T-helper 1 cell treated with Interleukin-12 subunit alpha and Interleukin-12 subunit beta and Interleukin-4 antibody, amounts not matched to agents 30 μg/mL and 1 μg/mL, for 36 hours (primary cell): ENCODE measurements at regions not wholly inside any gene's neighbourhood (a gene's known extent, or its start where the extent isn't known, plus 50 kb on each side); places are given as distances from the start of the nearest gene placed in this dataset.

Source experiments
- H3K27ac Mint-ChIP-seq: one replicate; pipeline ENCODE4 v1.8.0; 2021; ENCODE audit warnings: mild to moderate bottlenecking, mixed read lengths
- H3K27me3 Mint-ChIP-seq: one replicate; pipeline ENCODE4 v1.8.0; 2021; ENCODE audit warnings: low read depth, mixed read lengths
- H3K36me3 Mint-ChIP-seq: one replicate; pipeline ENCODE4 v1.8.0; 2021; ENCODE audit warnings: low read depth, mixed read lengths
- H3K4me1 Mint-ChIP-seq: one replicate; pipeline ENCODE4 v1.8.0; 2021; ENCODE audit warnings: low read depth, mixed read lengths
- H3K4me3 Mint-ChIP-seq: one replicate; pipeline ENCODE4 v1.8.0; 2021; ENCODE audit warnings: mild to moderate bottlenecking, moderate library complexity, mixed read lengths
- H3K9me3 Mint-ChIP-seq: one replicate; pipeline ENCODE4 v1.8.0; 2021; ENCODE audit warnings: mixed read lengths

DNA sequence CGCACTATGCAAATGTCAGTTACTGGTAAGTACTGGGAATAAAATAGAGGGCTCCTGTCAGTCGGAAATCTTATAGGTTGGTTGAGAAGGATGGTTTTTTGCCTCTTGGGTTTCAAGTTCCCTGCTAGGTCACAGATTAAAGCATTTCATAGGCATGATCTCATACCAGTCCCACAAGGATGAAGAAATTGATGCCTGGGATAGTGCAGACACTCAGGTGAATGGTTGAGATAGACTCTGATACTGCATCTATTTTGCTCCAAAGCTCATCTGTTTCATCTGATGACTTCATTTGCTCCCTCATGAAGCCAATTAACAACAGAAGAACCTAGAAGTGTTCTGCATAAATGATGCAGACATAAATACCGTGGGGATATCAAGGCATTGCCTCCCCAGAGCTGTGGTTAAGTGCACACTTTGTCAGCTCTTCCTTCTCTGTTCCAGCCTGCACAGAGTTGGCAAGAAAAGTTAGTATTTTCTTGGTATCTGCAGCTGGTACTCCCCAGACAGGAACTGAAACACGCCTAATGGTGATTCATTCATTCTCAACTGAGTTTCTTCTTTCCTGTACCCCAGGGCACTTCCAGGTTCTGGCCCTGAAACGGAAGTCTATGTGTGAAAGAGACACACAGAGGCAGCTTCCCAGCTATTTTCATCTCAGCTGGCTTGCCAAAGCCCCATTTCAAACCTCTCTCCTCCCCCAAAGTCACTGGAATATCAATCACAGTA is 418.3 kb upstream of the SALL1 start:
- H3K4me1 Mint-ChIP-seq = no peaks in the 10 kb centered on the region
- no peak overlapping the region for H3K4me3 Mint-ChIP-seq
- H3K27me3 Mint-ChIP-seq = no peaks in the 10 kb centered on the region
- no peak overlapping the region for H3K27ac Mint-ChIP-seq
- H3K36me3 Mint-ChIP-seq = no peaks in the 10 kb centered on the region
- peaks cover 40% of the 10 kb centered on the region for H3K9me3 Mint-ChIP-seq

DNA sequence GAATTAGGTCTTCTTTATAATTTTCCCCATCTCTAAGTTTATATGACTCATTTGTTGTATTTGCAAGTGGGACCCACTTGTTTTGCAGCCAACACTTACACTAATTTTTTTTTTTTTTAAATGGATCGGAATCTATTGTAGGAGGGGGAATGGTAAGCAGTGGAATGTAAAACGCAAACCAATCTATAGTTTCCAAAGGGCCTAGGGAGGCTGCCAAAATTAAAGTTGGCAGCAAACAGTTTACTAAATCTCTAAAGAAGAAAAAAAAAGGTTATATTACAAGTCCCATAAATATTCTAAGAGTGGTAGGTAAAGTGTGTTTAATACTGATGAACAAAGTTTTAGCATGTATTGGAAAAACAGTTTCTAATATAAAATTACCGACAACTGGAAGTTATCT is 416.8 kb upstream of the SALL1 start:
- peaks cover 36% of the 10 kb centered on the region for H3K9me3 Mint-ChIP-seq
- H3K4me1 Mint-ChIP-seq = no peaks in the 10 kb centered on the region
- H3K4me3 Mint-ChIP-seq = no peak overlapping the region
- H3K27me3 Mint-ChIP-seq = no peaks in the 10 kb centered on the region
- no peak overlapping the region for H3K27ac Mint-ChIP-seq
- no peaks in the 10 kb centered on the region for H3K36me3 Mint-ChIP-seq

DNA sequence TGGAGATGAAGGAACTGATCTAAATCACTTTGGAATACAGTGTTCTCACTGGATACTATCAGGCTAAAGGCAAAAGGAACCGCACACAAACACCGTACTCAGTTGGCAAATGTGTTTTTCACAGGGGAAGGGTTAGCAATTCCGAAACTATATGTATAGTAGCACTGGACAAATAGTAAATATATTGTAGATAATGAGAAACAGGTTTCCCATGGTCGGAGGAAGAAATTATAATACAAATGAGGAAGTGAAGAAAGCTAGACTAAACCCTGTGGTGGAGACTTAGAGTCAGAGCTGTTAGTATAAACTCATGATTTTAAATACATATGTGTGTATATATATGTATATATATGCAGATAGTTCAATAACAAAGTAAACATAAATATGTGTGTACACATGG is 414.1 kb upstream of the SALL1 start:
- peaks cover 21% of the 10 kb centered on the region for H3K9me3 Mint-ChIP-seq
- no peak overlapping the region for H3K4me3 Mint-ChIP-seq
- H3K27me3 Mint-ChIP-seq = no peaks in the 10 kb centered on the region
- H3K27ac Mint-ChIP-seq = no peak overlapping the region
- H3K36me3 Mint-ChIP-seq = no peaks in the 10 kb centered on the region
- H3K4me1 Mint-ChIP-seq = no peaks in the 10 kb centered on the region

DNA sequence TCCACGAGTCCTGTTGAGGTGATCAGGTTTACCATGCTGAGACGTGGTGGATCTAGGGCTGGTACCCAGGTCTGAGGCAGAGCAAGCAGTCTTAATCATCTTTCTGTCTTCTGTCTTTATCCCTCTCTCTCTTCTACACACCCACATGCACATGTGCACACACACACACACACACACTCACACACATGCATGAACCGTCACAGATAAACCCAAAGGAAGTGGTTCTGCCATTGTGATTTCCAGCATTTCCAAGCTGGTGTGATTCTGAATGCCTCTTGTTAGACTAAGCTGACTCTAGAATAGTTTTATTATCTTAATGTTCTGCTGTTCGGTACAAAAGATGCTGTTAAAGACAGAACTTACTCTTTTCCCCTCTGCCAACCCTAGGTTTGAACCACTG is 411.8 kb upstream of the SALL1 start:
- Mint-ChIP-seq H3K4me1 (no peaks in the 10 kb centered on the region), H3K4me3 (no peak overlapping the region), H3K27ac (no peak overlapping the region), H3K9me3 (peaks cover 29% of the 10 kb centered on the region), H3K36me3 (no peaks in the 10 kb centered on the region), H3K27me3 (no peaks in the 10 kb centered on the region)

DNA sequence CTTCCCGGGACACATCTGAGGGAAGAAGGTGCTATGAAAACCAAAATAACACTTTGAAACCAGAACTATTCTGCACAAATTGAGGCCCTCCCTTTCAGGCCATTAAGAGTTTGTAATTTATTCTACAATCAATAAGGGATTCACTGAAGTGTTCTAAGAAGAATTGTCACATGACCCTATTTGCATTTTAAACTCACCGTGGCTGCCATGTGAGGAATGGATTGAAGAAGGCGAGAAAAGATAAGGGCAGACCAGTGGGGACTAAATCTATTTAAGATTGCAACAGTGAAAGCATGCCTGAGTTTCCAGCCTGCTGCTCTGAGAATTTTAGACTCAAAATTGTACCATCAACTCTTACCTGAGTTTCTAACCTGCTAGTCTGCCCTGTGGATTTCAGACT is 408.8 kb upstream of the SALL1 start:
- no peaks in the 10 kb centered on the region for H3K27me3 Mint-ChIP-seq
- no peaks in the 10 kb centered on the region for H3K36me3 Mint-ChIP-seq
- H3K9me3 Mint-ChIP-seq = peaks cover 31% of the 10 kb centered on the region
- no peak overlapping the region for H3K4me3 Mint-ChIP-seq
- H3K4me1 Mint-ChIP-seq = no peaks in the 10 kb centered on the region
- H3K27ac Mint-ChIP-seq = no peak overlapping the region

DNA sequence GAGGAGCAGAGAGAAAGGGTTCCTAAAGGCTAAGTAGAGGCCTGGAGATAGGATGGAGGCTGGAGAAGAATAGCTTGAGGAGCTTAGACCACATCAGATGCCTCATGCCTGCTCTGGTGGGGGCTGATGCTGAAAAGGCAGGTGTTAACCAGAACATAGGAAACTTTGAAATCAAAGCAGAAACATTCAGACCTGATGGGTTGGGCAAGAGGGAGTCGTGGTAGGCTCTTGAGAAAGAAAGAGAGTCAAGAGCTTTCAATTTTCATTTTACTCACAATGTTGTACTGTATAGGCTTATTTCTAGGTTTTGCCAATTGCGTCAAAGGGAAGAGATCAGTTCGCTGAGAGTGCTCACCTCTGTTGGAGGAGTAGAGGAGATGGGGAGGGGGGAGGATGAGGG is 406.6 kb upstream of the SALL1 start:
- Mint-ChIP-seq H3K27ac (no peak overlapping the region), H3K4me3 (no peak overlapping the region), H3K9me3 (peaks cover 28% of the 10 kb centered on the region), H3K4me1 (no peaks in the 10 kb centered on the region), H3K36me3 (no peaks in the 10 kb centered on the region), H3K27me3 (no peaks in the 10 kb centered on the region)

DNA sequence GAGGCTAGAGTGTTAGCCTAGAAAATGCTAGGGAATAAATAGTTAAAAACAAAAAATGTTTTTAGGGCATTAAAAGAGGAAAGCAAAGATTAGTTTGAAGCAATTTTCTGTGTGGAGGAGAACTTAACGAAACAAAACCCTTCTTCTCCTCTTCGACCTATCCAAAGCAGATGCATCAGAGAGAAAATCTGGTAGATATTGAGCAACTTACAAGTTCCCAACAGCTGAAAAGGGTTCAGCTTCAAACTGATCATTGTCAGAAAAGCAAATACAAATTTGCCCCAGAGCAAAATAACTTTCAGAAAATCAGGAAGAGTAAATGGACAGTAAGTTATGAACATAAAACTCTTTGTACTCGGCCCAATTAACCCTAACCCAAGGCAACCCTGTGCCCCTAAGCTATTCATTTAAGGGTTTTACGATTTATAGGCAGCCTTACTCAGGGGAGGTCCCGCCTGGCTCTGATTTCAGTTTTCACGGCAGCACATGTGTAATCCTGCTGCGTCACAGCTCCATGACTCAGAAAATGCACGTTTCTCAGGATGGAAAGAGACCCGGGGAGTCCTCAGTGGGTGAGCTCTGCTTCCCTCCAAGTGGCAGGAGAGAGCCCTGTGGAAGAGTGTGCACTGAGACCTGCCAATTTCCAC is 405.7 kb upstream of the SALL1 start:
- H3K4me3 Mint-ChIP-seq = no peak overlapping the region
- no peaks in the 10 kb centered on the region for H3K4me1 Mint-ChIP-seq
- H3K9me3 Mint-ChIP-seq = peaks cover 30% of the 10 kb centered on the region
- no peaks in the 10 kb centered on the region for H3K36me3 Mint-ChIP-seq
- H3K27me3 Mint-ChIP-seq = no peaks in the 10 kb centered on the region
- H3K27ac Mint-ChIP-seq = no peak overlapping the region

DNA sequence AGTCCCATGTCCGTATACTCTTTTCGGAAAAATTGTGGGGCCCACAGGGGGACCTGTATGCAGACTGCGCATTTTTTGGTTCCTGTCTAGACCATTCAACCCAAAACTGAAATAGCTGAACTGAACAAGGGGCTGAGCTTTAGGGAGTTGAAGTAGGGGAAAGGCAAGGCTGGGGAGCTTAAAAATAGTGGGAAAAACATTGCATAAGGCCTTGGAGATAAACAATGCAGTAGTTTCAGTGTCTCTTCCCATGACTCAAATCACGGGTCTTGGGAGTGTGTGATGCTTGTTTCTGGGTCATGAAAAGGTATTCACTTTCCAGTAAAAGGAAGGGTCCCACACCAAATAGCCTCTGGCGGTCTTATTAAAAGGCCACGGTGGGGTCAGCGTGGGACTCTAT is 402.8 kb upstream of the SALL1 start:
- peaks cover 26% of the 10 kb centered on the region for H3K9me3 Mint-ChIP-seq
- no peaks in the 10 kb centered on the region for H3K36me3 Mint-ChIP-seq
- H3K4me1 Mint-ChIP-seq = no peaks in the 10 kb centered on the region
- H3K27me3 Mint-ChIP-seq = no peaks in the 10 kb centered on the region
- no peak overlapping the region for H3K4me3 Mint-ChIP-seq
- H3K27ac Mint-ChIP-seq = no peak overlapping the region

DNA sequence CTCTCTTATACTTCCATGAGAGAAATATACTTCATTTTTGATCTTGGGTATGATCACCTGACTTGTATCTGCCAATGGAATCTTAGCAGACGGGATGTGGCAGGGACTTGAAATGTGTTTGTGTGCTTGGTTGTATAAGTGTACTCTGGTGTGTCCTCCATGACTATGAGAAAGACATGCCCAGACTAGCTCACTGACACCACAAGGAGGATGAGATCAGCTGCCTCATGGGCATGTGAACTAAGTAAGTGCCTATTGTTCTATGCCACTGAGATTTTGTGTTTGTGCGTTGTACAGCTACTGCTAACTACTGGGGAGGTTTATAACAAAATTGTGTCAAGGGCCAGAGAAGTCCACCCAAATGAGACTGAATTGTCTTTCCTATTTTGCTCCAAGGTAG is 402.2 kb upstream of the SALL1 start:
- H3K27me3 Mint-ChIP-seq = no peaks in the 10 kb centered on the region
- no peak overlapping the region for H3K4me3 Mint-ChIP-seq
- H3K9me3 Mint-ChIP-seq = peaks cover 26% of the 10 kb centered on the region
- no peaks in the 10 kb centered on the region for H3K4me1 Mint-ChIP-seq
- no peaks in the 10 kb centered on the region for H3K36me3 Mint-ChIP-seq
- no peak overlapping the region for H3K27ac Mint-ChIP-seq

DNA sequence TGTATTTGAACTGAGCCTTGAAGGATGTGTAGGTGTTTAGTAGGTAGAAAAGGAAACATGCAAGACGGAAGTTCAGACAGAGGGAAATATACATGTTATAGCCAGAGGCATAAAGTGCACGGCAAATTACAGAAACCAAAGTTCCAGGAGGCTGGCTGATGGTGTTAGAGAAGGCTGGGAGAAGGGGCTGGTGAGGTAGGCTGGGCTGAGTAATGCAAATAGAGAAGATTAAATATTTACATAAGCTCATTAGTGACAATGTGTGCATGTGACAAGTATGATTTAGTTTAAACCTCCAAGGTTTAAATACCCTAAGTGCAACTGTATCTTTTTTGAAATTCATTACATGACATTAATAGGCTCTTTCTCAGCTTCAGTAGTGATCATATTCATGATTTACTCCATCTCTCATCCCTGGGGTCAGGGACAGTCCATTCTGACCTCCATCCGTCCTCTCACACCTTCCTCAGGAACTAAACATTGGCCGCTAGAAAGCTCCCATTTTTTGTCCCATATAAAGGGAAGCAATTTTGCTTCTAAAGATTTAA is 399.8 kb upstream of the SALL1 start:
- Mint-ChIP-seq H3K36me3 (no peaks in the 10 kb centered on the region), H3K9me3 (peaks cover 16% of the 10 kb centered on the region), H3K27me3 (no peaks in the 10 kb centered on the region), H3K4me1 (no peaks in the 10 kb centered on the region), H3K27ac (no peak overlapping the region), H3K4me3 (no peak overlapping the region)

DNA sequence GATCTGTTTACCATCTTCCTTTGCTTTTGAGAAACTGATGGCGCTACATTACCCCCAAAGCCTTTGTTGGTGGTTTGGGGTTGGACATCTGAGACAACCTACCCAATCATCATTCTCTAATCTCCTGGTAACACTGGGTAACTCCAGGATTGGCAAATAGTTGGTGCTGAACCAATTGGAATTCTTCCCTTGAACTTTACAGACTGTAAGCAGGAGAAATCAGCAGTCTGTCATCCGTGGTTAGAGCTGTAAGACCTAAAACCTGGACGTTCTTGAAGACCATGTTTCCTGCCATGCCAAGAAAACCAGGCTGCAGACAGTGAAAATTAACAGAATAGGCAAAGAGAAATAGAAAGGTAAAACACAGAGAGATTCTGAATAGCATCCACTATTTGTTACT is 398.8 kb upstream of the SALL1 start:
- Mint-ChIP-seq H3K9me3 (peaks cover 18% of the 10 kb centered on the region), H3K36me3 (no peaks in the 10 kb centered on the region), H3K4me1 (no peaks in the 10 kb centered on the region), H3K4me3 (no peak overlapping the region), H3K27me3 (no peaks in the 10 kb centered on the region), H3K27ac (no peak overlapping the region)

DNA sequence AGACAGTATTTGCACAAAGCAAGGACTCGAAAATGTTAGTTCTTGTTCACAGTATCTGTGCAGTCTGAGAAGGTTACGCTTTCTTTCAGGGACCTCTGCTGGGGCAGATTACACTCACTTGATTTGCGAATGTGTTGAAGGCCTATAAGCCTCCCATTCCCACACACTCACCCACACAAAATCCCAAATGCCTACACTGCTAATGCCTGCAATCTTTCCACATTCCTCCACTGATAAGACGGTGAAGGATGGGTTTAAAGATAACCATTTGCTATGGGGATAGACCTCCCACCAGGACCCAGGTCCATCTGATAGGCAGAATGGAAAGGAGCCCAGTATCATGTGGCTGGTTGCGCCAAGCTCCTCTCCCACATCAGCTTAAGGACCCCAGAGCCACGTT is 394.9 kb upstream of the SALL1 start:
- no peaks in the 10 kb centered on the region for H3K4me1 Mint-ChIP-seq

DNA sequence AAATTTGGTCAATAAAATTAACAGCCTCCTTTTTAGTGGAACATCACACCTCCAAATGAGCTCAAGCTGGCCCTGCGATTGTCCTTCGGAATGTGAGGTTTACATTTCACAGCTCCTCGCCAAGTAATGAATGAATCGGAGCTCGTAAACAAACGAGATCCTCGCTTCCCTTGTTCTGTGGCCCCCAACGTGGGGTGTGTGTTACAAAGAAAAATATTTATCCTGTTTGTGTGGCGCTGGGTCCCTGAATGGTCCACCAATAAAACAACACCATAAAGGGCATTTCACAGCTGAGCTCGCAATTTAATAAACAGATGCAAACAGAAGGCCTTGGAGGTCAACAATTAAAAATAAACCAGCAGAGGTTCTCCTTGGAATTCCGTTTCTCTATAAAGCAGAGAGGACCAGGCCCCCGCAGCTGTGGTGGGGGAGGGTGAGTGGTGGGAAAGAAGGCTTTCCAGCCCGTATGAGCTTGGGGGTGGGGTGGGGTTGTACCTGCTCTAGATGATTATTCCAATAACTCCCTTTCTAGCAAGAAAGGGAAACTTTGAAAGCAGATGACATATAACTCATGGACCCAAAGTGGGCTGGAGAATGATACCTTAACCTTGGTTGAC is 393.9 kb upstream of the SALL1 start:
- Mint-ChIP-seq H3K4me1 (no peaks in the 10 kb centered on the region), H3K9me3 (peaks cover 10% of the 10 kb centered on the region), H3K27me3 (no peaks in the 10 kb centered on the region)

More for the DNA sequence above, 394.9 kb upstream of the SALL1 start:
- Mint-ChIP-seq H3K27me3 (no peaks in the 10 kb centered on the region), H3K27ac (no peak overlapping the region), H3K4me3 (no peak overlapping the region), H3K36me3 (no peaks in the 10 kb centered on the region), H3K9me3 (peaks cover 10% of the 10 kb centered on the region)

DNA sequence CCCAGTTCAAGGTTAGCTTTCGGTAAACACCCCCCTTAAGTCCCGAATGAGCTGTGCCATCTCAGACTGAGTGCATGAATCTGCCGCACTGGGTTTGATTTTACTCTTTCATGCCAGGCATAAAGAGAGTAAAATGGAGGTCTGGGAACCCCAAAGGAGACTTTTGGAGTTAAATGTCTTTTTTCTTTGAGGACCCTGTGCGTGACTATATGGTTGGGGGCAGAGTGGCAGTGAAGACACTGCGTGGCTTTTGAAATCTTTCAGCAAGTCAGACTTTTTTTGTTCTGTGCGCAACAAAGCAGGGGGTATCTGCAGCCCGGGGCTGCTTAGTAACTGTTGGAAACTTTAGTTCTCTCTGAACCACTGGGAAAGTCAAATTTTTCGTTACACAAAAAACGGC is 392.9 kb upstream of the SALL1 start:
- H3K4me1 Mint-ChIP-seq = no peaks in the 10 kb centered on the region
- H3K27ac Mint-ChIP-seq = no peak overlapping the region
- peaks cover 6% of the 10 kb centered on the region for H3K9me3 Mint-ChIP-seq
- no peaks in the 10 kb centered on the region for H3K36me3 Mint-ChIP-seq
- H3K27me3 Mint-ChIP-seq = no peaks in the 10 kb centered on the region
- H3K4me3 Mint-ChIP-seq = no peak overlapping the region

More for the DNA sequence above, 393.9 kb upstream of the SALL1 start:
- Mint-ChIP-seq H3K4me3 (no peak overlapping the region), H3K27ac (no peak overlapping the region), H3K36me3 (no peaks in the 10 kb centered on the region)
